ENCODE measurements at regions not wholly inside any gene's neighbourhood (a gene's known extent, or its start where the extent isn't known, plus 50 kb on each side); places are given as distances from the start of the nearest gene placed in this dataset.

- Histone ChIP-seq H3K9me3 (replicated peaks) (no peaks in the 10 kb centered on the region), H3K27me3 (no peaks in the 10 kb centered on the region), H3K27ac (no peak overlapping the region), H3K36me3 (no peaks in the 10 kb centered on the region), H3K4me3 (no peak overlapping the region), H3K4me1 (peaks cover 8% of the 10 kb centered on the region; the same call in 1 of the 2 replicates)
- DNase-seq = no peak
These were observed 80.2 kb downstream of the C6orf118 start for GRCh38 chr6:165229216-165229615.

GRCh38 chr6:165227644-165228329, 81.6 kb downstream of the C6orf118 start:
- no peak for DNase-seq
- Histone ChIP-seq H3K27ac (no peak overlapping the region), H3K27me3 (no peaks in the 10 kb centered on the region), H3K4me1 (peaks cover 9% of the 10 kb centered on the region), H3K9me3 (replicated peaks) (no peaks in the 10 kb centered on the region), H3K4me3 (no peak overlapping the region), H3K36me3 (no peaks in the 10 kb centered on the region)

- no peaks in the 10 kb centered on the region for H3K27me3 ChIP-seq
- DNase-seq = no peak
- H3K27ac ChIP-seq = no peak overlapping the region
- peaks cover 31% of the 10 kb centered on the region for H3K4me1 ChIP-seq
- H3K9me3 ChIP-seq (replicated peaks) = no peaks in the 10 kb centered on the region
- H3K36me3 ChIP-seq = no peaks in the 10 kb centered on the region
- no peak overlapping the region for H3K4me3 ChIP-seq
These were observed 85.7 kb downstream of the C6orf118 start for GRCh38 chr6:165223736-165224135.

- Histone ChIP-seq H3K9me3 (replicated peaks) (no peaks in the 10 kb centered on the region), H3K27ac (no peak overlapping the region), H3K36me3 (no peaks in the 10 kb centered on the region), H3K4me1 (peaks cover 31% of the 10 kb centered on the region), H3K27me3 (no peaks in the 10 kb centered on the region), H3K4me3 (no peak overlapping the region)
- no peak for DNase-seq
These were observed 86.3 kb downstream of the C6orf118 start for GRCh38 chr6:165223101-165223500.

- H3K27ac ChIP-seq = peak overlapping the region; percentile 11; the same call in 1 of the 2 replicates
- peak; percentile 51 to 57 for DNase-seq
- H3K4me3 ChIP-seq = no peak overlapping the region
- no peaks in the 10 kb centered on the region for H3K36me3 ChIP-seq
- no peaks in the 10 kb centered on the region for H3K27me3 ChIP-seq
- peaks cover 31% of the 10 kb centered on the region for H3K4me1 ChIP-seq
- no peaks in the 10 kb centered on the region for H3K9me3 ChIP-seq (replicated peaks)
These were observed 86.9 kb downstream of the C6orf118 start for GRCh38 chr6:165222315-165223025.

GRCh38 chr6:165220045-165220444, 89.4 kb downstream of the C6orf118 start:
- Histone ChIP-seq H3K4me1 (peaks cover 29% of the 10 kb centered on the region), H3K36me3 (no peaks in the 10 kb centered on the region), H3K27ac (peak overlapping the region; percentile 48), H3K4me3 (peak overlapping the region; percentile 15), H3K9me3 (replicated peaks) (no peaks in the 10 kb centered on the region), H3K27me3 (no peaks in the 10 kb centered on the region)
- DNase-seq = peak; percentile 35 to 70

GRCh38 chr6:165219629-165220028, 89.8 kb downstream of the C6orf118 start:
- Histone ChIP-seq H3K4me1 (peaks cover 28% of the 10 kb centered on the region), H3K4me3 (peak overlapping the region; percentile 15), H3K9me3 (replicated peaks) (no peaks in the 10 kb centered on the region), H3K36me3 (no peaks in the 10 kb centered on the region), H3K27ac (peak overlapping the region; percentile 48), H3K27me3 (no peaks in the 10 kb centered on the region)
- peak; percentile 49 to 69 for DNase-seq

- DNase-seq = peak; percentile 45 to 74
- Histone ChIP-seq H3K9me3 (replicated peaks) (no peaks in the 10 kb centered on the region), H3K27ac (peak overlapping the region; percentile 48), H3K4me3 (no peak overlapping the region), H3K27me3 (no peaks in the 10 kb centered on the region), H3K4me1 (peaks cover 28% of the 10 kb centered on the region), H3K36me3 (no peaks in the 10 kb centered on the region)
These were observed 90.6 kb downstream of the C6orf118 start for GRCh38 chr6:165218829-165219228.

GRCh38 chr6:165206798-165207197, 102.6 kb downstream of the C6orf118 start:
- Histone ChIP-seq H3K27me3 (no peaks in the 10 kb centered on the region), H3K27ac (no peak overlapping the region), H3K36me3 (no peaks in the 10 kb centered on the region), H3K4me1 (no peaks in the 10 kb centered on the region; the same call in 1 of the 2 replicates), H3K4me3 (no peak overlapping the region), H3K9me3 (replicated peaks) (no peaks in the 10 kb centered on the region)
- DNase-seq = no peak

- H3K9me3 ChIP-seq (replicated peaks) = no peaks in the 10 kb centered on the region
- no peak overlapping the region for H3K4me3 ChIP-seq
- DNase-seq = no peak
- H3K27me3 ChIP-seq = no peaks in the 10 kb centered on the region
- H3K27ac ChIP-seq = no peak overlapping the region
- H3K4me1 ChIP-seq = no peaks in the 10 kb centered on the region; the same call in 1 of the 2 replicates
- no peaks in the 10 kb centered on the region for H3K36me3 ChIP-seq
These were observed 103.8 kb downstream of the C6orf118 start for GRCh38 chr6:165205632-165206031.

- Histone ChIP-seq H3K36me3 (no peaks in the 10 kb centered on the region), H3K4me1 (no peaks in the 10 kb centered on the region; the same call in 1 of the 2 replicates), H3K27me3 (no peaks in the 10 kb centered on the region), H3K4me3 (no peak overlapping the region), H3K9me3 (replicated peaks) (no peaks in the 10 kb centered on the region), H3K27ac (no peak overlapping the region)
- DNase-seq = peak in 1 of 2 experiments; percentile 39
These were observed 104.4 kb downstream of the C6orf118 start for GRCh38 chr6:165204807-165205545.

GRCh38 chr6:165200178-165200577, 109.2 kb downstream of the C6orf118 start:
- no peaks in the 10 kb centered on the region for H3K27me3 ChIP-seq
- no peak for DNase-seq

GRCh38 chr6:165191461-165191860, 117.9 kb downstream of the C6orf118 start:
- Histone ChIP-seq H3K27me3 (no peaks in the 10 kb centered on the region), H3K36me3 (no peaks in the 10 kb centered on the region), H3K9me3 (replicated peaks) (no peaks in the 10 kb centered on the region; the same call in 1 of the 2 replicates), H3K27ac (peak overlapping the region; percentile 39), H3K4me1 (peaks cover 4% of the 10 kb centered on the region; the same call in 1 of the 2 replicates), H3K4me3 (no peak overlapping the region)
- peak; percentile 51 to 74 for DNase-seq

More at GRCh38 chr6:165200178-165200577, 109.2 kb downstream of the C6orf118 start:
- H3K4me3 ChIP-seq = no peak overlapping the region
- no peaks in the 10 kb centered on the region; the same call in 1 of the 2 replicates for H3K4me1 ChIP-seq
- H3K36me3 ChIP-seq = no peaks in the 10 kb centered on the region
- no peaks in the 10 kb centered on the region for H3K9me3 ChIP-seq (replicated peaks)
- H3K27ac ChIP-seq = no peak overlapping the region

GRCh38 chr6:165186441-165187205, 122.8 kb downstream of the C6orf118 start:
- Histone ChIP-seq H3K4me1 (peaks cover 10% of the 10 kb centered on the region), H3K4me3 (no peak overlapping the region), H3K27me3 (no peaks in the 10 kb centered on the region), H3K27ac (no peak overlapping the region), H3K9me3 (replicated peaks) (0 out of 2 replicates have a peak, but pooled peaks cover 5% of the 10 kb centered on the region), H3K36me3 (no peaks in the 10 kb centered on the region)
- no peak for DNase-seq
